Esophagus muscularis mucosa (tissue), 3 donors: ENCODE measurements at regions not wholly inside any gene's neighbourhood (a gene's known extent, or its start where the extent isn't known, plus 50 kb on each side); places are given as distances from the start of the nearest gene placed in this dataset.

Experiments
- CTCF ChIP-seq, 3 experiments: fragments of 200-600 bp in 2 of 3; fragments of 450-650 bp in 1 of 3; sonication (generic) in 2 of 3; IDR thresholded peaks; one replicate each; pipeline ENCODE4 v1.5.1; 2017 to 2019; ENCODE audit warnings: antibody characterized with exemption in 3 of 3, mild to moderate bottlenecking in 2 of 3, moderate library complexity in 1 of 3
- POLR2A ChIP-seq: fragments of 450-650 bp; IDR thresholded peaks from one replicate; pipeline ENCODE4 v1.6.1; 2017; ENCODE audit warnings: antibody characterized with exemption, moderate library complexity, mild to moderate bottlenecking, low read depth

GRCh38 chrX:26352891-26353430 lies 137.0 kb downstream of the MAGEB5 start:
- TF ChIP-seq CTCF (IDR thresholded peaks at IDR 0.05) = no peak
- no peak for TF ChIP-seq POLR2A
